Vagina (tissue), 2 donors: ENCODE measurements at regions not wholly inside any gene's neighbourhood (a gene's known extent, or its start where the extent isn't known, plus 50 kb on each side); places are given as distances from the start of the nearest gene placed in this dataset.

Experiments used
- CTCF ChIP-seq, 3 experiments: fragments of 450-650 bp in 2 of 3; fragments of 200-600 bp in 1 of 3; sonication (generic) in 1 of 3; IDR thresholded peaks; one replicate each; pipeline ENCODE4 v1.5.1; 2017 to 2019; ENCODE audit warnings: antibody characterized with exemption in 3 of 3, mild to moderate bottlenecking in 2 of 3, moderate library complexity in 2 of 3
- POLR2A ChIP-seq, 2 donors: fragments of 450-650 bp; IDR thresholded peaks; one replicate each; pipeline ENCODE4 v1.6.1; 2017; ENCODE audit warnings: antibody characterized with exemption in 2 of 2, mild to moderate bottlenecking in 2 of 2, moderate library complexity in 2 of 2
- POLR2AphosphoS5 ChIP-seq, 2 donors: sonication (generic); formaldehyde crosslinking; IDR thresholded peaks; one replicate each; pipeline ENCODE4 v1.9.0; 2017; ENCODE audit warnings: antibody characterized with exemption in 2 of 2, mild to moderate bottlenecking in 2 of 2, low read depth in 1 of 2; ENCODE audit not compliant: insufficient read depth in 1 of 2

- TF ChIP-seq CTCF (IDR thresholded peaks at IDR 0.05) (no peak), POLR2AphosphoS5 (IDR thresholded peaks at IDR 0.05; ENCODE audit: insufficient read depth in 1 of 2, low read depth in 1 of 2) (no peak), POLR2A (IDR thresholded peaks at IDR 0.05) (no peak)
Measured at GRCh38 chr2:67169417-67170140, 227.6 kb upstream of the ETAA1 start.
